ENCODE measurements at regions not wholly inside any gene's neighbourhood (a gene's known extent, or its start where the extent isn't known, plus 50 kb on each side); places are given as distances from the start of the nearest gene placed in this dataset.

GRCh38 chr7:70953331-70953741 is 178.6 kb upstream of the GALNT17 start:
- no peak for DNase-seq (ENCODE audit: extremely low read depth, low read depth)

GRCh38 chr7:70953796-70954195 is 178.1 kb upstream of the GALNT17 start:
- no peak for DNase-seq (ENCODE audit: extremely low read depth, low read depth)

DNA sequence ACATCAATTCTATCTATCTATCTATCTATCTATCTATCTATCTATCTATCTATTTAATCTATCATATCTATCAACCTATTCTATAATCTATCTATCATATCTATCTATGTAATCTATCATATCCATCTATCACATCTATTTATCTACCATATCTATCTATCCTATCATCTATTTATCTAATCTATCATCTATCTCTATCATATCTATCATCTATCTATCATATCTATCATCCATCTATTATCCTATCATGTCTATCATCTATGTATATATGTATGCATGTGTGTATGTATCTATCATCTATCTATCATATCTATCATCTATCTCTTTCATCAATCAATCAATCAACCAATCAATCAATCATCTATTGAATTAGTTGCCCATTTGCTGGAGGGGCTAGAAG is 159.3 kb upstream of the GALNT17 start:
- DNase-seq (ENCODE audit: extremely low read depth, low read depth): no peak

GRCh38 chr7:70975754-70976153 is 156.2 kb upstream of the GALNT17 start:
- no peak for DNase-seq (ENCODE audit: extremely low read depth, low read depth)

DNA sequence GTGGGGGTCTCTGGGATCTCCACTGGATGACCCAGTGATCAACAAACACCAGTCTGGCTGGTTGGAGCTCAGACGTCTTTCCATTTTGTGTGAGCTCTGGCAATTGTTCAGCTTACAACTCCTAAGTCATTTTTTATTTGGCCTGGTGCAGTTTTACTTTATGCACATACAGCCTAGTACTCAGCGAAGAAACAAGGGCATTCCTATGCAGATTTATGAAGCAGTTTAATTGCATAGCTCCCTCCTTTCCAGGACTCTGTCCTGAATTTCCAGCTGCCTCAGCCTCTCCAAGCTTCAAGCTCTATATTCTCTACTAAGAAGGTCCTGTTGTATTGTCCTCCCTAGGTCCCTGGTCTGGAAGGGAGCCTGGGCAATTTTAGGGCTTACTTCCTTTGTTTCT is 145.6 kb upstream of the GALNT17 start:
- DNase-seq (ENCODE audit: extremely low read depth, low read depth): no peak

DNA sequence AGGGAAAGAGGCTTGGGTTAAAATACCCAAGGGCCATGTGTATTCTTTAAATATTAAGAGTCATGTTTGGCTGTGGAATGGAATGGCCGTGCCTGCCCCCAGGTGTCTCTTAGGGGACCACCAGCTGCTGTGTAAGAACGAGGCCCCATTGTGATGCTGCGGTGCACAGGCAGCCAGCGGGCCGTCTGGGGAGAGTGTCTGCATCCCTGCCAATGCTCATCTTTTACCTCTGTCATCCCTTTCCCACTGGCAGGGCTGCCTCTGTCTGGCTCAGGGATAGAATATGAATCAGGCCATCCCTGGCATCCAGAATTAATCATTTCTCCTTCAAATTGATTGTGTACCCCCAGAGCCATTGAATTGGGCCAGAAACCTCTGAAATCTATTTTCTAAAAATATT is 137.8 kb upstream of the GALNT17 start:
- DNase-seq (ENCODE audit: extremely low read depth, low read depth): no peak

DNA sequence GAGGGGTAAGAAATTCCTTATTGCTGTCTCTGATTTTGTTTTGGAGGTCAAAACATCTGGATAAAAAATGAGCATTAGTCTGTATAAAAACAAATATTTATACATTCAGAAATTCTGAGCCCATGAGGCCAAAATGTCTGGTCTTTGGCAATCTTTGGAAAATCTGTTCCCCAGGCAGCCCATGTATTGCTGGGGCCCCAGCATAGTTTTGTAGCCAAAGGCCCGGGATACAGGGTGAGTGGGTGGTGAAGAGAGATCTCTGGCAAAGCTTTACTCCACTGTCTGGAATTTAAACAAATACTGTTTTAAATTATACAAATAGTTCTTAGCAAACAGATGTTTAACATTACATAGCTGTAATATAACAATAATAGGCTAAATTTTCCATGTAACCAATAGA is 134.7 kb upstream of the GALNT17 start:
- no peak for DNase-seq (ENCODE audit: extremely low read depth, low read depth)

DNA sequence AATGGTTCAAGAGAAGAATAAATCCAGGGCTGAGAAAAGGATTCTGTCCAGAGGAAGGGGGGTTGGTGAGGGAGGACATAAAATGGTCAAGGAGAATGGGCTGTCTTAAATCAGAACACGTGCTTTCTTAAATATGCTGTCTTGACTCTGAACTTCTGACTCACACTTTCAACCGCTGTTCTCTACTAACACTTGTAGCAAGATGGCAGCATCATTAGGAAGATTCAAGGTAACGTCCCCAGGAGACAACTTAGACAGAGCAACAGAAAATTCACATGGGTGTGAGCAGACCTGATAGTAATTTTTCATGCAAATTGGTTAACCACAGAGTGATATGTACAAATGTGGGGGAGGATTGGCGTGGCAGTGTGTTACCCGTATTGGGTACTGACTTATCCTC is 126.8 kb upstream of the GALNT17 start:
- DNase-seq (ENCODE audit: extremely low read depth, low read depth): no peak

GRCh38 chr7:71009636-71010035 is 122.3 kb upstream of the GALNT17 start:
- no peak for DNase-seq (ENCODE audit: extremely low read depth, low read depth)

- no peak for DNase-seq (ENCODE audit: extremely low read depth, low read depth)
These were observed 116.6 kb upstream of the GALNT17 start for GRCh38 chr7:71015252-71015900.

DNA sequence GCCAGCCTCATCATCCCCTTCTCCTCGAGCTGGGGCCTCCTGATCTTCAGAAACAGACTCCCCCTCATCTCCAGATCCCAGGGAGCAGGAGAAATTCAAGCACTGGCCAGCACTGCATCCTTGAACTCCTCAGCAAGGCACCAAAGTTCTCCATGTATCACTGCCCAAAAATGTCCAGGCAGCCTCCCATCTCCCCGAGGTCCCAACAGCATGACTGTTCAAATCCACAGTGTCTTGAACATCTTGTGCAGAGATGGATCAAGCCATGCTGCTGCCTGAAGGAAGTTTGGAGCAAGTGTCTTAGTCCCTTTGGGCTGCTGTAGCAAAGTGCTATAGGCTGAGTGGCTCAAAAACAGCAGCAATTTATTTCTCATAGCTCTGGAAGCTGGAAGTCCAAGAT is 115.5 kb upstream of the GALNT17 start:
- DNase-seq (ENCODE audit: extremely low read depth, low read depth): no peak

DNA sequence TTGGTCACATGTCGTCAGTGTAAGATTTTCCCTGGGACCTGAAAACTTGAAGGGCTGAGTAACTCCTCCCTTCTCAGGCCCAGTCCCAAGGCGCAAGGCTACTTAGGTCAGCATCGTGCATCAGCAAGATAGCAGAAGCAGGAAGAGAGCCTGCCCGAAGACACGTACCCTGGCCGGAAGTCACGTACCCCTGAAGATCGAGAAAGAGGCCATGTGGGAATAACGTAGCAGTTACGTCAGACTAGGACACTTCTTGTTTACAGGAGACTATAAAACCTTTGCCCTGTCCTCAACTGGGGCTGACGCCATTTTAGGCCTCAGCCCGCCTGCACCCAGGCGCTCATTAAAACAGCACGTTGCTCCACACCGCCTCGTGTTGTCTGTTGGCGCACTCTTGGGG is 114.3 kb upstream of the GALNT17 start:
- no peak for DNase-seq (ENCODE audit: extremely low read depth, low read depth)

DNA sequence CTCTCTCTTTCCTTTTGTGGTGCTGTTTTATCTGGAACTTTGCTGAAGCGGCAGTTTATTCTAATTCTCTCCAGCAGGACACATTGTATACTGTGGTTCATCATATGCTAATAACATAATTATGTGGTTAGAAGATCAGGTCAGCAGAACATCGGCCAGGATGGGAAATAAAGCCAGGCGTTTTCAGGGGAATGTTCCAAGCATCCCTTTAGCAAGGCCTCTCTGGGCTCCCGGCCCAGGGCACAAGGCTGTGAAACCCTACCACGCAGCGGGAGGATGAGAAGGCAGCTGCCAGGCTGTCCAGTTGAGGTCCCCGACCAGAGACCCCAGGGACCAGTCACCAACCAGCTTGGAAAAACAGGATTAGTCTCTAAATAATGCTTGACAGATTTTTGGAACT is 112.2 kb upstream of the GALNT17 start:
- DNase-seq (ENCODE audit: extremely low read depth, low read depth): no peak

DNA sequence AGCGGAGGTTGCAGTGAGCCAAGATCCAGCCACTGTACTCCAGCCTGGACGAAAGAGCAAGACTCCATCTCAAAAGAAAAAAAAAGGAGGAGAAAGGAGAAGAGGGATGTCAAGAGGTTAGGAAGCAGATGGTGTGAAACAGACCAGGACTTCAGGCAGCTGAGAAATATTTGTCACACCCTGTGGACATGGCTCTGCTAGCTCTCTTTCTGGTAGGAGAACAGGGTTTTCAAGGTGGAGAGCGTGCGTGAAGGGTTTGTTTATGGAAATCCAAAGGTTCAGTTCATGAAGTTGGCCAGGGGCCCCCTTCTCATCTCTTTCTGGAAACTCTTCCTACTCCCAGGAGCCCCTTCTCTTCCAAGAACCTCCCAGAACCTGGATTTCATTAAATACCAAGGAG is 110.8 kb upstream of the GALNT17 start:
- DNase-seq (ENCODE audit: extremely low read depth, low read depth): no peak

GRCh38 chr7:71026680-71027079 is 105.3 kb upstream of the GALNT17 start:
- DNase-seq (ENCODE audit: extremely low read depth, low read depth): no peak

DNA sequence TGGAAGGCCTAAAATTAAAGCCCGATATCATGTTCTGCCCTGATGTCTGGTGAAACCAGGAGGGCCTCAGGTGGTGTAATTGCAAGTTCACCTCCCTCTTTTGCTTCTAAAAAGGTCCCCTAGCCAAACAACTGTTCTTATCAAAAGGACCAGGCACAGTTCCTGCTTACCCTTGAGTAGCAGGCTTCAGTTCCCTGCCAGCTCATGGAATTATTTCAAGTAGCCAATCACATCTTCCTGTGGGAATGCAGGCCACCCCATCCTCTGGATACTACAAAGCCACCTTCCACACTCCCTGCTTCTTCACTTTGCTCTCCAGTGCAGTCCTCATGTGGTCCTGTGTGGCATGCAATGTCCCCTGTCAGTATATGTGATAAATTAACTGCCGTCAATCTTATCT is 97.7 kb upstream of the GALNT17 start:
- DNase-seq (ENCODE audit: extremely low read depth, low read depth): no peak

GRCh38 chr7:71042591-71042990 is 89.4 kb upstream of the GALNT17 start:
- no peak for DNase-seq (ENCODE audit: extremely low read depth, low read depth)

- no peak for DNase-seq (ENCODE audit: extremely low read depth, low read depth)
These were observed 81.5 kb upstream of the GALNT17 start for GRCh38 chr7:71050492-71050891.

DNA sequence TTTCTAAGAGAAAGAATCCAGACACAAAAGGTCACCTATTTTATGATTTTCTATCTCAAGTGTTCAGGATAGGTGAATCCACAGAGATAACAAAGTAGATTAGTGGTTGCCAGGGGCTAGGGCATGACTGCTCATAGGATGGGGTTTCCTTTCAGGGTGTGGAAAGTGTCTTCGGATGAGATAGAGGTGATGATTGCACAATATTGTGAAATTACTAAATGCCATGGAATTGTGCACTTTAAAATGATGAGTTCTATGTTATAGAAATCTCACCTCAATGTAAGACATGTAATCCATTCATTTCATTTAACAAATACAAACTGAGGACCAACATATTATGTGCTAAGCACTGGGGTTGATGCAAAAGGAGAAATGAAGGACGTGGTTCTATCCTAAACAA is 76.4 kb upstream of the GALNT17 start:
- no peak for DNase-seq (ENCODE audit: extremely low read depth, low read depth)

- no peak for DNase-seq (ENCODE audit: extremely low read depth, low read depth)
These were observed 54.0 kb upstream of the GALNT17 start for GRCh38 chr7:71077743-71078476.
